Activated naive CD4-positive, alpha-beta T cell treated with anti-CD3 and anti-CD28 coated beads for 36 hours (primary cell): ENCODE measurements at regions not wholly inside any gene's neighbourhood (a gene's known extent, or its start where the extent isn't known, plus 50 kb on each side); places are given as distances from the start of the nearest gene placed in this dataset.

Experiments used
- CTCF ChIA-PET: fragments of 350-600 bp; sonication (Branson Sonifier 250); formaldehyde crosslinking; loops from one replicate; lab custom pipeline; 2021; ENCODE audit warnings: antibody characterized with exemption; lab: Charles Lee
- DNase-seq: peaks from one replicate; pipeline ENCODE4 v3.0.0-alpha.2; 2020
- H3K27ac Mint-ChIP-seq: one replicate; pipeline ENCODE4 v1.8.0; 2021; ENCODE audit warnings: mild to moderate bottlenecking, mixed read lengths
- H3K27me3 Mint-ChIP-seq: one replicate; pipeline ENCODE4 v1.8.0; 2021; ENCODE audit warnings: low read depth, mixed read lengths
- H3K36me3 Mint-ChIP-seq: one replicate; pipeline ENCODE4 v1.8.0; 2021; ENCODE audit warnings: low read depth, mixed read lengths
- H3K4me1 Mint-ChIP-seq: one replicate; pipeline ENCODE4 v1.8.0; 2021; ENCODE audit warnings: low read depth, mixed read lengths
- H3K4me3 Mint-ChIP-seq: one replicate; pipeline ENCODE4 v1.8.0; 2021; ENCODE audit warnings: mild to moderate bottlenecking, moderate library complexity, mixed read lengths
- H3K9me3 Mint-ChIP-seq: one replicate; pipeline ENCODE4 v1.8.0; 2021; ENCODE audit warnings: mixed read lengths
- intact Hi-C: fragments of 100-400 bp; cut with micrococcal nuclease; formaldehyde crosslinking; loops from one replicate; pipeline ENCODE4 v1.15.1; 2023

- CTCF ChIA-PET: no interaction called here
- Mint-ChIP-seq H3K27ac (no peak overlapping the region), H3K27me3 (no peaks in the 10 kb centered on the region), H3K4me3 (no peak overlapping the region), H3K36me3 (no peaks in the 10 kb centered on the region), H3K9me3 (no peaks in the 10 kb centered on the region), H3K4me1 (no peaks in the 10 kb centered on the region)
- intact Hi-C loops: no loop called here
- no peak for DNase-seq
These were observed 611.7 kb downstream of the NR2F1-AS1 start for GRCh38 chr5:92969191-92969780.

DNA sequence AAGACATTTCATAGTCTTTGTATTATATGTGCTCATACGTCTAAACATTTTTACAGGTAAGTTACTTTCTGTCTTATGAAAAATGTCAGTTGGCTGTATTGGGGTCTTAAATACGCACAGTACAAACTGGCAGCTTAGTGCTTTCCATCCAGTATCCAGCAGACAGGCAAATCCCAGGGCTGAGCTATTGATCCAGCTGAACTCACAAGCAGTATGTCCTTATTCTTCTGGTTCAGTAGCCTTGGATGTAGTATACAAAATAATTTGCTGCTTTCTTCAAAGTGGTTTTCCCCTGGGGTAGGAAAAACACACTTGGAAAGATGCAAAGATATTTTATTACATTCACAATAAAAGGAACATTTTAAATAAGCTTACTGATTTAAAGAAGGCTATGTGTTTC is 617.2 kb downstream of the NR2F1-AS1 start:
- H3K27ac Mint-ChIP-seq: no peak overlapping the region

DNA sequence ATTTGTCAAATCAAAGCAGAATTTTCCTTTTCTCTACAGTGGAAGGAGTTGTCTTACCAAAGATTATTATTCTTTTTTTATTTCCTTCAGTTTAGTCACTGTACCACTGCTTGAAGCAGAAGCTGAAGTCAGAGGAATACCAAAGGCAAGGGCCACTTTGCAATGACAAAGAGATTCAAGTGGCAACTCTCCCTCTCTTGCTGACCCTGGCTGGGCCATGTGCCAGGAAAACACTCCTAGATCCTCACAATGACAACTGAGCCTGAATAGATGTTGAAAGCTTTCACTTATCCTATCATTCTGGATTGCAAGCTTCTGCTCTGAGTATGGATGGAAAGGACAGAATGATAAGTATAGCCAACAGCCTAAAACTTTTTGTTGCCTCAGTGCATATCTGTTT is 618.3 kb downstream of the NR2F1-AS1 start:
- Mint-ChIP-seq H3K27ac (no peak overlapping the region), H3K27me3 (no peaks in the 10 kb centered on the region), H3K4me3 (no peak overlapping the region), H3K4me1 (no peaks in the 10 kb centered on the region), H3K36me3 (no peaks in the 10 kb centered on the region), H3K9me3 (peaks cover 4% of the 10 kb centered on the region)
- intact Hi-C loops: no loop called here
- CTCF ChIA-PET: no interaction called here
- DNase-seq: no peak

More for the DNA sequence above, 617.2 kb downstream of the NR2F1-AS1 start:
- CTCF ChIA-PET: no interaction called here
- Mint-ChIP-seq H3K4me3 (no peak overlapping the region), H3K36me3 (no peaks in the 10 kb centered on the region), H3K27me3 (no peaks in the 10 kb centered on the region), H3K4me1 (no peaks in the 10 kb centered on the region), H3K9me3 (peaks cover 2% of the 10 kb centered on the region)
- intact Hi-C loops: no loop called here
- no peak for DNase-seq

- H3K36me3 Mint-ChIP-seq: no peaks in the 10 kb centered on the region
- H3K4me1 Mint-ChIP-seq: no peaks in the 10 kb centered on the region
- no peak overlapping the region for H3K27ac Mint-ChIP-seq
- peaks cover 19% of the 10 kb centered on the region for H3K9me3 Mint-ChIP-seq
- no peak overlapping the region for H3K4me3 Mint-ChIP-seq
- DNase-seq: no peak
- H3K27me3 Mint-ChIP-seq: no peaks in the 10 kb centered on the region
- CTCF ChIA-PET: no interaction called here
- intact Hi-C loops: no loop called here
These were observed 624.1 kb downstream of the NR2F1-AS1 start for GRCh38 chr5:92956886-92957285.

GRCh38 chr5:92952243-92952642 is 628.8 kb downstream of the NR2F1-AS1 start:
- no peak overlapping the region for H3K4me3 Mint-ChIP-seq
- H3K36me3 Mint-ChIP-seq: peaks cover 2% of the 10 kb centered on the region
- CTCF ChIA-PET: interaction anchor here (0.7 kb wide), 1 partner anchor 27 kb away, joined by 3 read pairs; no protein-coding TSS in a partner anchor
- H3K9me3 Mint-ChIP-seq: peaks cover 36% of the 10 kb centered on the region
- no peaks in the 10 kb centered on the region for H3K4me1 Mint-ChIP-seq
- no peak for DNase-seq
- H3K27me3 Mint-ChIP-seq: no peaks in the 10 kb centered on the region
- intact Hi-C loops: no loop called here
- H3K27ac Mint-ChIP-seq: no peak overlapping the region

GRCh38 chr5:92951746-92952145 is 629.3 kb downstream of the NR2F1-AS1 start:
- Mint-ChIP-seq H3K27ac (no peak overlapping the region), H3K4me1 (no peaks in the 10 kb centered on the region), H3K36me3 (peaks cover 2% of the 10 kb centered on the region), H3K4me3 (no peak overlapping the region), H3K9me3 (peaks cover 36% of the 10 kb centered on the region), H3K27me3 (no peaks in the 10 kb centered on the region)
- CTCF ChIA-PET: interaction anchor here (0.7 kb wide), 1 partner anchor 28 kb away, joined by 3 read pairs; no protein-coding TSS in a partner anchor
- no peak for DNase-seq
- intact Hi-C loops: no loop called here

GRCh38 chr5:92946546-92946945 is 634.5 kb downstream of the NR2F1-AS1 start:
- Mint-ChIP-seq H3K9me3 (peaks cover 21% of the 10 kb centered on the region), H3K36me3 (peaks cover under 1% of the 10 kb centered on the region), H3K4me1 (no peaks in the 10 kb centered on the region), H3K27ac (no peak overlapping the region), H3K4me3 (no peak overlapping the region), H3K27me3 (no peaks in the 10 kb centered on the region)
- no peak for DNase-seq
- intact Hi-C loops: no loop called here
- CTCF ChIA-PET: no interaction called here

DNA sequence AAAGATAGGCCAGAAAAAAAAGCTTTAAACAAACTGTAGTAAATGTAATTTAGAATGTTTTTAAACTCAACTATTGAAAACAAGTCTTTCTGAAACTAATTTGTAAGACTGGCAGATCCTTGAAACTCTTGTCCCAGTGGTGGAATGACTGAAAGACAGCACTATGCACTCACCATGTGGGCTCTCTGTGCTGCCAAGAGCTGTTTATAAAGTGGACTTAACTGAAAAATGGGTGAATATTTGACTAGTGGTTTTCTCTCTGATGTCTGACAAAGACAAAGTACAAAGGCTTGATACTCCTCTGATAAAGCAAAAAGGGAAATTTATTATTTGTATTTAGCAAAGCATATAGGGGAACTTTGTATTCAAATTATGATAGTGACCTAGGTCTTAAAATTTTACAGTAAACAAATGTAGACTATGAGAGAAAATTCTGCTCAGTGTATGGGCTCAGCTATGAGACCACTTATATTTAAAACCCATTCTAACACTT is 635.4 kb downstream of the NR2F1-AS1 start:
- Mint-ChIP-seq H3K9me3 (peaks cover 18% of the 10 kb centered on the region), H3K4me1 (no peaks in the 10 kb centered on the region), H3K27me3 (no peaks in the 10 kb centered on the region), H3K27ac (no peak overlapping the region), H3K4me3 (no peak overlapping the region), H3K36me3 (no peaks in the 10 kb centered on the region)
- CTCF ChIA-PET: no interaction called here
- no peak for DNase-seq
- intact Hi-C loops: no loop called here

- Mint-ChIP-seq H3K27ac (no peak overlapping the region), H3K27me3 (no peaks in the 10 kb centered on the region), H3K9me3 (peaks cover 16% of the 10 kb centered on the region), H3K4me3 (no peak overlapping the region), H3K4me1 (no peaks in the 10 kb centered on the region), H3K36me3 (no peaks in the 10 kb centered on the region)
- CTCF ChIA-PET: no interaction called here
- DNase-seq: no peak
- intact Hi-C loops: no loop called here
These were observed 636.0 kb downstream of the NR2F1-AS1 start for GRCh38 chr5:92944903-92945604.

DNA sequence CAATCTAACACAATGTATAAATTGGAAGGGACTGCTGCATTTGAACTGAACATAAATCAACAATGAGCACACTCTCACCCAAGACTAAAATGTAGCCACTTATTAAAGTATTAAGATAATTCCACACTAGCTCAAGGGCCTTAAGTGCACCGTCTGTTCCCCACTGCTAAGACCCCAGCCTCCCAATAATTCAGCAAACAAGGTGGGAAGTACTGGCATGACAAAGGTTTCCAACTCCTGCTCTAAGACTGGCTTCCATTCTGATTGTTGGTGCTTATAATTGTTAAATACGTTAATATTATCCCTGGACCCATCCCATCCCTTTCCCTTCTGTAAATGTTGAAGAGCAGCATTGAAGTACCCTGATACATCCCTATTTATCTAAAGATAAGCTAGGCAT is 636.7 kb downstream of the NR2F1-AS1 start:
- DNase-seq: no peak
- Mint-ChIP-seq H3K9me3 (peaks cover 15% of the 10 kb centered on the region), H3K4me1 (no peaks in the 10 kb centered on the region), H3K27me3 (no peaks in the 10 kb centered on the region), H3K36me3 (no peaks in the 10 kb centered on the region), H3K4me3 (no peak overlapping the region), H3K27ac (no peak overlapping the region)
- intact Hi-C loops: no loop called here
- CTCF ChIA-PET: no interaction called here

GRCh38 chr5:92942762-92943161 is 638.3 kb downstream of the NR2F1-AS1 start:
- Mint-ChIP-seq H3K36me3 (no peaks in the 10 kb centered on the region), H3K27me3 (no peaks in the 10 kb centered on the region), H3K9me3 (peaks cover 4% of the 10 kb centered on the region), H3K4me3 (no peak overlapping the region), H3K4me1 (no peaks in the 10 kb centered on the region), H3K27ac (no peak overlapping the region)
- intact Hi-C loops: no loop called here
- no peak for DNase-seq
- CTCF ChIA-PET: no interaction called here

DNA sequence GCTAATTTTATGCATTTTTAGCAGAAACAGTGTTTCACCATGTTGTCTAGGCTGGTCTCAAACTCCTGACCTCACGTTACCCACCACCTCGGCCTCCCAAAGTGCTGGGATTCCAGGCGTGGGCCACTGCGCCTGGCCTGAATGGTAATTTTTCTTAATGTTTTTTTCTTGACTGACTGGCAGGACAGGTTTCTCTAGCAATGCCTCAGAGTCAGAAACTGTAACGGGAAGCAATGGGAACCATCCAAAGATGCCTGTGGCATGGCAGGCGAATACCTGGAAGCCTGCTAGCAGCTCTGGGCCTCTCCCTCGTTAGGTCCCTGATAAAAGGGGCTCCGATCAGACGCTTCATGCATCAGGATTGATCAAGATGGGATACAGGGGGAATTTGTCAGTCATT is 639.2 kb downstream of the NR2F1-AS1 start:
- DNase-seq: no peak
- no peaks in the 10 kb centered on the region for H3K36me3 Mint-ChIP-seq
- H3K27ac Mint-ChIP-seq: no peak overlapping the region
- H3K9me3 Mint-ChIP-seq: peaks cover 1% of the 10 kb centered on the region
- no peak overlapping the region for H3K4me3 Mint-ChIP-seq
- intact Hi-C loops: no loop called here
- H3K4me1 Mint-ChIP-seq: no peaks in the 10 kb centered on the region
- CTCF ChIA-PET: no interaction called here
- no peaks in the 10 kb centered on the region for H3K27me3 Mint-ChIP-seq

DNA sequence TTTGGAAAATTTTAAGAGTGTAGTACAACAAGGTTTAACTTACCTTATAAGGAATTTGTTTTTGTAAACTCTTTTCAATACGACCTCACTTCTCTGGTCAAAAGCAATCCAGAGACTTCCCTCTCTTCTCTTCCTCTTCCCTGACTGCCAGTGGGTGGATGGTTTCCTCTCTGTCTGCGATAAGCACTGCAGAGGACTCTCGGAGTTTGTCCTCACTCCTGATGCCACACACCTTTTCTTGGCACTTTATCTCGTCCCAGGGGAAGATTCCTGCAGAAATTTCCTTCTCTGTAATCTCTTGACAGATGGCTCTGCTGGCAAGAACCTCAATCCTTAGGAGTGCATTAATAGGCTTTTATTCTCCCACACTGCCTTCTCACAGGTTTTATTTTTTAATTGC is 641.6 kb downstream of the NR2F1-AS1 start:
- intact Hi-C loops: no loop called here
- no peak overlapping the region for H3K27ac Mint-ChIP-seq
- H3K4me3 Mint-ChIP-seq: no peak overlapping the region
- H3K36me3 Mint-ChIP-seq: no peaks in the 10 kb centered on the region
- H3K27me3 Mint-ChIP-seq: no peaks in the 10 kb centered on the region
- no peaks in the 10 kb centered on the region for H3K4me1 Mint-ChIP-seq
- H3K9me3 Mint-ChIP-seq: peaks cover 1% of the 10 kb centered on the region
- CTCF ChIA-PET: no interaction called here
- DNase-seq: no peak
